ENCODE measurements at regions not wholly inside any gene's neighbourhood (a gene's known extent, or its start where the extent isn't known, plus 50 kb on each side); places are given as distances from the start of the nearest gene placed in this dataset.
A peak's percentile ranks its signal among the peaks of the same experiment; 100 is the strongest.

- TF ChIP-seq CTCF (IDR thresholded peaks at IDR 0.05; ENCODE audit: low read depth, low read length) = no peak
- DNase-seq = no peak
Measured at GRCh38 chr6:103799971-103800670, 1059.6 kb downstream of the HACE1 start.

GRCh38 chr6:103798166-103798565, 1061.6 kb downstream of the HACE1 start:
- Histone ChIP-seq H3K9me3 (no peaks in the 10 kb centered on the region), H3K4me1 (0 out of 2 replicates have a peak, but pooled peaks cover 3% of the 10 kb centered on the region), H3K27me3 (no peaks in the 10 kb centered on the region), H3K4me3 (ENCODE audit: low read depth, low read length) (no peak overlapping the region), H3K36me3 (no peaks in the 10 kb centered on the region)
- no peak for DNase-seq
- no peak for TF ChIP-seq CTCF (IDR thresholded peaks at IDR 0.05; ENCODE audit: low read depth, low read length)

More at GRCh38 chr6:103799971-103800670, 1059.6 kb downstream of the HACE1 start:
- no peaks in the 10 kb centered on the region for H3K27me3 ChIP-seq
- H3K36me3 ChIP-seq = no peaks in the 10 kb centered on the region
- no peak overlapping the region for H3K4me3 ChIP-seq (ENCODE audit: low read depth, low read length)
- H3K9me3 ChIP-seq = no peaks in the 10 kb centered on the region
- 0 out of 2 replicates have a peak, but pooled peaks cover 3% of the 10 kb centered on the region for H3K4me1 ChIP-seq

- Histone ChIP-seq H3K9me3 (no peaks in the 10 kb centered on the region), H3K4me3 (ENCODE audit: low read depth, low read length) (no peak overlapping the region), H3K27me3 (no peaks in the 10 kb centered on the region), H3K36me3 (no peaks in the 10 kb centered on the region), H3K4me1 (0 out of 2 replicates have a peak, but pooled peaks cover 3% of the 10 kb centered on the region)
- TF ChIP-seq CTCF (IDR thresholded peaks at IDR 0.05; ENCODE audit: low read depth, low read length) = peak; percentile 45
- DNase-seq = no peak
Measured at GRCh38 chr6:103797738-103798137, 1062.0 kb downstream of the HACE1 start.

- Histone ChIP-seq H3K36me3 (no peaks in the 10 kb centered on the region), H3K4me1 (no peaks in the 10 kb centered on the region; the same call in 1 of the 2 replicates), H3K4me3 (ENCODE audit: low read depth, low read length) (no peak overlapping the region), H3K9me3 (no peaks in the 10 kb centered on the region), H3K27me3 (no peaks in the 10 kb centered on the region)
- no peak for DNase-seq
- no peak for TF ChIP-seq CTCF (IDR thresholded peaks at IDR 0.05; ENCODE audit: low read depth, low read length)
Measured at GRCh38 chr6:103791458-103791857, 1068.3 kb downstream of the HACE1 start.

GRCh38 chr6:103784117-103784516, 1075.6 kb downstream of the HACE1 start:
- H3K9me3 ChIP-seq = no peaks in the 10 kb centered on the region
- TF ChIP-seq CTCF (IDR thresholded peaks at IDR 0.05; ENCODE audit: low read depth, low read length) = no peak
- no peaks in the 10 kb centered on the region for H3K27me3 ChIP-seq
- H3K36me3 ChIP-seq = no peaks in the 10 kb centered on the region
- no peak for DNase-seq
- no peaks in the 10 kb centered on the region; the same call in 1 of the 2 replicates for H3K4me1 ChIP-seq
- H3K4me3 ChIP-seq (ENCODE audit: low read depth, low read length) = no peak overlapping the region

- Histone ChIP-seq H3K4me3 (ENCODE audit: low read depth, low read length) (no peak overlapping the region), H3K9me3 (no peaks in the 10 kb centered on the region), H3K36me3 (no peaks in the 10 kb centered on the region), H3K27me3 (no peaks in the 10 kb centered on the region), H3K4me1 (no peaks in the 10 kb centered on the region; the same call in 1 of the 2 replicates)
- peak; percentile 41 for DNase-seq
- no peak for TF ChIP-seq CTCF (IDR thresholded peaks at IDR 0.05; ENCODE audit: low read depth, low read length)
Measured at GRCh38 chr6:103783329-103783728, 1076.4 kb downstream of the HACE1 start.

Data from BE2C (cell line).